OCI-LY1 (cell line): ENCODE measurements at regions not wholly inside any gene's neighbourhood (a gene's known extent, or its start where the extent isn't known, plus 50 kb on each side); places are given as distances from the start of the nearest gene placed in this dataset.

Experiments
- H2AFZ ChIP-seq: fragments of 200-600 bp; sonication (generic), shearing (Covaris generic); 2 replicates; pipeline ENCODE4 v1.6.0; 2014; ENCODE audit warnings: antibody characterized with exemption, mild to moderate bottlenecking, low read length
- H3F3A ChIP-seq: fragments of 200-600 bp; sonication (generic), shearing (Covaris generic); 2 replicates; pipeline ENCODE4 v1.6.0; 2014; ENCODE audit warnings: mild to moderate bottlenecking, antibody characterized with exemption, low read length, moderate library complexity; ENCODE audit not compliant: insufficient read depth
- H3K27ac ChIP-seq: fragments of 200-600 bp; sonication (generic); 2 replicates; pipeline ENCODE4 v1.5.1; 2014; ENCODE audit warnings: low read length, mixed run types, mild to moderate bottlenecking, low read depth; ENCODE audit not compliant: poor library complexity, severe bottlenecking
- H3K27me3 ChIP-seq: fragments of 200-600 bp; sonication (generic); 2 replicates; pipeline ENCODE4 v1.6.0; 2014; ENCODE audit warnings: antibody characterized with exemption, mild to moderate bottlenecking, low read length, moderate library complexity; ENCODE audit not compliant: insufficient read depth
- H3K36me3 ChIP-seq: fragments of 200-600 bp; sonication (generic); 2 replicates; pipeline ENCODE4 v1.6.1; 2014; ENCODE audit warnings: mild to moderate bottlenecking, antibody characterized with exemption, low read length, moderate library complexity, mixed read lengths; ENCODE audit not compliant: insufficient read depth
- H3K4me1 ChIP-seq: fragments of 200-600 bp; sonication (generic); 2 replicates; pipeline ENCODE4 v1.5.1; 2014; ENCODE audit warnings: mild to moderate bottlenecking, low read length, moderate library complexity; ENCODE audit not compliant: insufficient read depth, severe bottlenecking
- H3K4me2 ChIP-seq: fragments of 200-600 bp; sonication (generic), shearing (Covaris generic); 2 replicates; pipeline ENCODE4 v1.6.1; 2014; ENCODE audit warnings: low read length
- H3K4me3 ChIP-seq: fragments of 200-600 bp; sonication (generic); 2 replicates; pipeline ENCODE4 v1.5.1; 2014; ENCODE audit warnings: low read length, low read depth, mild to moderate bottlenecking, mixed read lengths; ENCODE audit not compliant: poor library complexity, severe bottlenecking
- H3K79me2 ChIP-seq: fragments of 200-600 bp; shearing (Covaris generic); 2 replicates; pipeline ENCODE4 v1.6.1; 2016; ENCODE audit warnings: mixed run types, low read length, mixed read lengths; ENCODE audit not compliant: insufficient read depth
- H3K9ac ChIP-seq: fragments of 200-600 bp; sonication (generic), shearing (Covaris generic); 2 replicates; pipeline ENCODE4 v1.6.1; 2014; ENCODE audit warnings: mild to moderate bottlenecking, low read length, mixed read lengths
- H3K9me2 ChIP-seq: fragments of 200-600 bp; sonication (generic), shearing (Covaris generic); 2 replicates; pipeline ENCODE4 v1.6.1; 2014; ENCODE audit warnings: low read depth, mild to moderate bottlenecking, low read length, mixed read lengths
- H3K9me3 ChIP-seq: fragments of 200-600 bp; shearing (Covaris generic); 2 replicates; pipeline ENCODE4 v1.6.1; 2014; ENCODE audit warnings: low read length, mixed read lengths
- H4K20me1 ChIP-seq: fragments of 200-600 bp; sonication (generic), shearing (Covaris generic); 2 replicates; pipeline ENCODE4 v1.6.0; 2016; ENCODE audit warnings: mild to moderate bottlenecking, low read length; ENCODE audit not compliant: insufficient read depth
- EZH2 ChIP-seq: fragments of 200-600 bp; sonication (generic), shearing (Covaris generic); IDR thresholded peaks from 2 replicates; pipeline ENCODE4 v1.8.0; 2017; ENCODE audit warnings: borderline replicate concordance, mixed run types, mild to moderate bottlenecking, antibody characterized with exemption, low read length, moderate library complexity, mixed read lengths
- TF ChIP-seq, protein P1 (sequence below): fragments of 200-600 bp; sonication (generic), shearing (Covaris generic); IDR thresholded peaks from 2 replicates; pipeline ENCODE4 v1.5.1; 2017; ENCODE audit warnings: mild to moderate bottlenecking, antibody characterized with exemption, low read length, moderate library complexity, mixed read lengths

- Histone ChIP-seq H3K4me2 (no peak overlapping the region), H2AFZ (no peak overlapping the region), H3K36me3 (no peaks in the 10 kb centered on the region), H3K9me2 (no peaks in the 10 kb centered on the region), H3K4me1 (no peaks in the 10 kb centered on the region), H4K20me1 (no peaks in the 10 kb centered on the region), H3K9ac (no peak overlapping the region), H3K9me3 (no peaks in the 10 kb centered on the region), H3K79me2 (no peaks in the 10 kb centered on the region), H3K27ac (no peak overlapping the region), H3F3A (no peaks in the 10 kb centered on the region), H3K4me3 (no peak overlapping the region), H3K27me3 (0 out of 2 replicates have a peak, but pooled peaks cover 5% of the 10 kb centered on the region)
- no peak for TF ChIP-seq EZH2
- TF ChIP-seq, protein P1, sequence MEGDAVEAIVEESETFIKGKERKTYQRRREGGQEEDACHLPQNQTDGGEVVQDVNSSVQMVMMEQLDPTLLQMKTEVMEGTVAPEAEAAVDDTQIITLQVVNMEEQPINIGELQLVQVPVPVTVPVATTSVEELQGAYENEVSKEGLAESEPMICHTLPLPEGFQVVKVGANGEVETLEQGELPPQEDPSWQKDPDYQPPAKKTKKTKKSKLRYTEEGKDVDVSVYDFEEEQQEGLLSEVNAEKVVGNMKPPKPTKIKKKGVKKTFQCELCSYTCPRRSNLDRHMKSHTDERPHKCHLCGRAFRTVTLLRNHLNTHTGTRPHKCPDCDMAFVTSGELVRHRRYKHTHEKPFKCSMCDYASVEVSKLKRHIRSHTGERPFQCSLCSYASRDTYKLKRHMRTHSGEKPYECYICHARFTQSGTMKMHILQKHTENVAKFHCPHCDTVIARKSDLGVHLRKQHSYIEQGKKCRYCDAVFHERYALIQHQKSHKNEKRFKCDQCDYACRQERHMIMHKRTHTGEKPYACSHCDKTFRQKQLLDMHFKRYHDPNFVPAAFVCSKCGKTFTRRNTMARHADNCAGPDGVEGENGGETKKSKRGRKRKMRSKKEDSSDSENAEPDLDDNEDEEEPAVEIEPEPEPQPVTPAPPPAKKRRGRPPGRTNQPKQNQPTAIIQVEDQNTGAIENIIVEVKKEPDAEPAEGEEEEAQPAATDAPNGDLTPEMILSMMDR = no peak
Observed at GRCh38 chr7:21141476-21141875, 286.4 kb upstream of the SP4 start.

DNA sequence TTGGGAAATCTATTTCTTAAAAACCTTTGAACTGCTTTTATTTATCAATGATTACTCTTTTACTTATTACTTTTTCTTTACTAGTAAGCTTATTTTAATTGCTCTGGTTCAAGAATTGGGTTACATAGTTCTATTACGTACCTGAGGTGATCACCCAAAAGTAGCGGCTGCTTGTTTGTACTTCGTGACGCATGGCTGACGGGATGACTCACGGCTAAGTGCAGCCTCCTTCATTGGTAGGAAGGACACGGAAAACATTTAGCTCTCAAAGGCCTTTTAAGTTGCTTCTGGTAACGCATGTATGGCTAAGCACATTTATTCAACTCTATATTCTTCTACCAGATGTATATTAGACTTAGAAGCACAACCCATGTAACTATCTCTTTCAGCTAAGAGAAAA is 285.8 kb upstream of the SP4 start:
- no peaks in the 10 kb centered on the region for H3K79me2 ChIP-seq
- H3F3A ChIP-seq = no peaks in the 10 kb centered on the region
- H2AFZ ChIP-seq = no peak overlapping the region
- H4K20me1 ChIP-seq = no peaks in the 10 kb centered on the region
- no peak overlapping the region for H3K4me3 ChIP-seq
- H3K27me3 ChIP-seq = 0 out of 2 replicates have a peak, but pooled peaks cover 5% of the 10 kb centered on the region
- H3K4me1 ChIP-seq = no peaks in the 10 kb centered on the region
- no peaks in the 10 kb centered on the region for H3K9me3 ChIP-seq
- no peak overlapping the region for H3K9ac ChIP-seq
- no peak overlapping the region for H3K4me2 ChIP-seq
- H3K9me2 ChIP-seq = no peaks in the 10 kb centered on the region
- H3K36me3 ChIP-seq = no peaks in the 10 kb centered on the region
- TF ChIP-seq, protein P1 = no peak
- no peak for TF ChIP-seq EZH2
- H3K27ac ChIP-seq = no peak overlapping the region

GRCh38 chr7:21146642-21147423 is 281.1 kb upstream of the SP4 start:
- H2AFZ ChIP-seq = no peak overlapping the region
- TF ChIP-seq EZH2 = no peak
- TF ChIP-seq, protein P1 = no peak
- H3K36me3 ChIP-seq = no peaks in the 10 kb centered on the region
- no peak overlapping the region for H3K4me3 ChIP-seq
- no peak overlapping the region for H3K4me2 ChIP-seq
- no peaks in the 10 kb centered on the region for H3K79me2 ChIP-seq
- H3K4me1 ChIP-seq = no peaks in the 10 kb centered on the region
- no peak overlapping the region for H3K27ac ChIP-seq
- H3K9ac ChIP-seq = no peak overlapping the region
- H3K27me3 ChIP-seq = no peaks in the 10 kb centered on the region
- no peaks in the 10 kb centered on the region for H3K9me2 ChIP-seq
- no peaks in the 10 kb centered on the region for H3K9me3 ChIP-seq
- H4K20me1 ChIP-seq = no peaks in the 10 kb centered on the region
- H3F3A ChIP-seq = no peaks in the 10 kb centered on the region
